Hepatic stellate cell (primary cell): ENCODE measurements at regions not wholly inside any gene's neighbourhood (a gene's known extent, or its start where the extent isn't known, plus 50 kb on each side); places are given as distances from the start of the nearest gene placed in this dataset.

Experiments
- DNase-seq: peaks from one replicate; pipeline ENCODE4 v3.0.0; 2011; ENCODE audit warnings: low spot score

DNA sequence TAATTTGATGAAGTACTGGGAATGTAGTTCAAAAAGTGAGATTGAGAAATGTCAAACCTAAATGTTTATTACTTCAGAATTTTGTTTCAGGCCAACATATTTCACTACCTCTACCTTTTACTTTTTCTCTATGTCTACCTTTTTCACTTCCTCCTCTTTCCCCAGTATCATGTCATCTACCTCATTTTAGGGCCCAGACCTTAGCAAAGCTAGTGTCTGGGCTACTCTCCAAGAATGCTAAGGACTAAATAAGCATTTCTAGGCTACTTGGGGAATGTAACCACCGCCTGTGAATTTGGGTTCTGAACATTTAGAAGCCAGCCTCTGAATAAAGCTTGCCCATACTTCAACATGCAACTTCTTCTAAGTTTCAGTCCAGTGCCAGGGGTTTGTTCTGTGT lies 330.4 kb downstream of the SLC4A3 start:
- no peak for DNase-seq

DNA sequence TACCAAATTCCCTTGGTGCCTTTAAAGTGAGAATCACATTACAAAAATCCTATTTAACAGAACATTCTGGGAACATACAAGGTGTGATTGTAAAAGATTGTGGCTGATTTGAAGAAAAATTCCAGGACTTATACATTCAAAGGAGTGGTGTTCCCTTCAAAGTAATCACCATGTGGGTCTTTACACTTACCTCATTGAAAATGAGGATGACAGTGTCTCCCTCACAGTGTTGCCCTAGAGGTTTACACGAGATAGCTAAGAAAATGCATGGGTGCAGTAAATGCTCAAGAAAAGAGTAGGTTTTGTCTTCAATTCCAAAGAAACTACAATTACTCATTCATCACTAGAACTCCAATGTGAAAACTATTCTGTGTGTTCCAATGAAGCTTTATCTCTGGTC lies 331.5 kb downstream of the SLC4A3 start:
- no peak for DNase-seq

DNA sequence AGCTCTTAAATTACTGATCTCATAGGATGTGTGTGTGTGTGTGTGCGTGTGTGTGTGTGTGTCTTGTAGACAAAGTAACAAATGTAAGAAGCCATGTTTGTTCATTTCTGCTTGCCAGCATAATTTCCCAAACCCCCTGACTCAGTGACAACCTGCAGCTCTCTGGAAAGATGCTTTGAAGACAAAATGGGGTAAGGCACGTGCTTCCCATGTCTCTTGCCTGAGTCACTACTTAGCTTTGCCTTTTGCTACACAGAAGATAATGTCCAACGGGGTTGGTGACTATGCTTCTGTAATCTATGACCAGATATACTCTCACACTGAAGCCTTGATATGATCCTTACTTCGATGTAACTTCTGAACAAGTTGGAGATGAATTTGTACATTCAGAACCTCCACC lies 332.0 kb downstream of the SLC4A3 start:
- no peak for DNase-seq

DNA sequence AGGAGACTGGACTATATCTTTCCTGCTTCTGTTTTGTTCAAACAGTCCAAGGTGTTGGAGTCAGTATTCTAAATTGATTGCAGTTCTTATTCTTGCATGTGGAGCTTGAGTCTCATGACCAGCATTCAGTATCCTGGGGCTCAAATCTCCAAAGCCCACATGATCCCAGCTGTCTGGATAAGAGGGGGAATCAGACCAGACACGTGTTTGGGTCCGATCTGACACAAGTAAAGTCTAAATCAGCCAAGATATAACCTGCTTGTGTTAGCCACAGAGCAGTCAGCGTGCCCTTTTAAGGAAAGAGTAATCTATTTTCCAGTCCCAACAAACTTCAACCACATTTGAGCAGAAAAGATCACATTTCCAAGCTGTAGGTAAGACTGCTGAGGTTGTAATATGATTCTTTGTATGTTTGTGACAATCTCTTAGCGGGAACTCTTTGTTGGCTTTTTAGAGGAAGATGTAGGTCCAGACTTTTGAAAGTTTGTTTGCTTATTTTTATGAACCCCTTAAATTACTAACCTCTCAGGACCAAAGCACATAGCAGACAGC lies 334.6 kb downstream of the SLC4A3 start:
- DNase-seq: no peak

DNA sequence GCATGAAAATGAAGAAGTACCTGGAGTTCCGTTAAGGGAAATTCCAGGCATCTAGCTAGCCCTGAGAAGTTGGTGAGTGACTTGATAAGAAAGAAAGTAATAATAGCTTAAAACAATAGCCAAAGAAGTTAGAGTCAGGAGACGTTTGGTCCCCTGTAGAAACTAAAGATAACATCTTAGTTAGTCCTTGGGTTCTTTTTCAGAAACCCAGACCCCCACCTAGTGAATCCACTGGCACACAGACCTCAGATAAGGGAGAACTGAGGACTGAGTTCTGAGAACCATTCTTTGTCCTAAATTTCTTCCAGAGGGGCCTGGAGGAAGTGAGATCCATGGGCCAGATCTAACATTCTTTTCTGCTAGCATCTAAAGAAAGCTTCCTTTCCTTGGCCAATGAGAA lies 335.4 kb downstream of the SLC4A3 start:
- no peak for DNase-seq

DNA sequence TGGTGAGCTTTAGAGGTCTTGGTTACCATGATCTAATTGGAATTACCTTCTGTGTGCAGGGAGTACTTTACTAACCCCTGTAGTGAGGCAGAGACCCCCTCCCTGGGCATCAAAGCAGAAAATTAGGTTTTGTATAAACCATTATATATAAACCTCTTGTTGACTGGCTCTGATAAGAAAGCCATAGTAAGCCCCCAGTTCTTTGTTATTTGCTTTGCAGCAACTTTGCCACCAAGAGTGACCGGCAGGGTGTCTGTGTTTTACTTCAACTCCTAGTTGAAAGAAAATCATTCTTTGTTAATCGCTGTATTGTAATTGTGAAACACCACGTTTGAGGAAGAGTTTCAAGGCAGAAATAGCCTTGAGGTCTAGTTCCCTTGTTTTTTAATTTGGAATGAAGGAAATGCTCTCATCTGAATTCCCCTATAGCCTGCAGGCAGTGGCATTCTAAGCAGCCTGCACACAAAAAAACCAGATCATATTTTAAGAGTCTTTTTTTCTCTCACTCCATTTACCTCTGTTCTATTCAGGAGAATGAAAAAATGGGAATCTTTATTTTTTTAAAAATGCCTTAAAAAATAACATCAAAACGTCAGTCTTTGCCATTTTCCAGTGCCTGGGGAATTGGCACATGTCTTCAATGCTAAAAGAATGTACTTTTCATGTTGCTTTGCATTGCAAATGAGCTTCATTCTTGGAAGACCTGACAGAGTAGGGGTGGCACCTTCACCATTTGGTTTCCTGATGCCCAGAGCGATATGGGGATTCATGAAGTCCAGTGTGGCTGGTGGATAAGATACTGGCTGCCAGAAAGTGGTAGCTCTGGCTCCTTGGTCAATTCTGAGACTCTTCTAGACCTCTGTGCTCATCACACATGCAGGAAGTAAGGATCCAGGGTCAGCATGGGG lies 338.1 kb downstream of the SLC4A3 start:
- DNase-seq: no peak

DNA sequence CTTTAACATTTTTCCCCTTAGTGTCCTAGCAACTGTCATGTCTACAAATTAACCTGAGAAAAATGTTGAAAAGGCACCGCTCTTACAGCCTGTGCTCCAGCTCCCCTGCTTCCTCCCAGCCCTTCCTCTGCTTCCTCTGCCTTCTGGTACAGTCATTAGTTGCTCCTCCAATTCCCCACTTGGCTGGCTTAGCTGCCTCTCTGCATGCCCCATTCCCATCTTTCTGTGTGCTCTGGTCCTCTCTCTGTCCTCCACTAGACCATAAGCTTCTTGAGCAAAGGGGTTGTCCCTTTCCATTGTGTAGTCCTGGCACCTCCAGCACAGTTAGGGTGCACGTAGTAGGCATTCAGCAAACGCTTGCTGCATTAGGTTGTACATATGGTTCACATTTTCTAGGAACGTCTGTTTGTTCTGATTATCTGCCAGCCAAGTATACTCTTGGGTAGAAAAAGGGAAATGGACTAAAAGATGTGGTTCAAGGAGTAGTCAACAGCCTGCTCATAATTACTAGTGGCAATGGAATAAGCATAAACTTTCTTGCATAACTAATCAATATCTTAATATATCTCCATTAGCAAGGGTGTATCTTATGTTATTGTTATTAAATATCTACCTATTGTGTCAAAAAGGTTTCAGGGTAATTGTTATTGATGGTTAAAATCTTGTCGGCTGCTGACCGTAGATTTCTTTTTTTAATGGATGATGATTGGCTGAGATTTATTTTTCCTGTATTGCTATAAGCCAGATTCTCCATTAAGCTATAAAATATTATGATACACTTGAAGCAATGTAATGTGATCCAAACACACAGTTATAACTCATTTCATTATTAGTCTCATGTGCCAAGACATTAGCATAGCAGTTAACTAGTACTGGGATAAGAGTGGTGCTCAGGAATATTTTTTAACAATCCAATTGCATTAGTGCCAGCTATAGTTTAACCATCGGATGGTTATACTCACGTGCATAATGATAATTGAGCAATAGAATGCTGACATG lies 340.1 kb downstream of the SLC4A3 start:
- DNase-seq: no peak

DNA sequence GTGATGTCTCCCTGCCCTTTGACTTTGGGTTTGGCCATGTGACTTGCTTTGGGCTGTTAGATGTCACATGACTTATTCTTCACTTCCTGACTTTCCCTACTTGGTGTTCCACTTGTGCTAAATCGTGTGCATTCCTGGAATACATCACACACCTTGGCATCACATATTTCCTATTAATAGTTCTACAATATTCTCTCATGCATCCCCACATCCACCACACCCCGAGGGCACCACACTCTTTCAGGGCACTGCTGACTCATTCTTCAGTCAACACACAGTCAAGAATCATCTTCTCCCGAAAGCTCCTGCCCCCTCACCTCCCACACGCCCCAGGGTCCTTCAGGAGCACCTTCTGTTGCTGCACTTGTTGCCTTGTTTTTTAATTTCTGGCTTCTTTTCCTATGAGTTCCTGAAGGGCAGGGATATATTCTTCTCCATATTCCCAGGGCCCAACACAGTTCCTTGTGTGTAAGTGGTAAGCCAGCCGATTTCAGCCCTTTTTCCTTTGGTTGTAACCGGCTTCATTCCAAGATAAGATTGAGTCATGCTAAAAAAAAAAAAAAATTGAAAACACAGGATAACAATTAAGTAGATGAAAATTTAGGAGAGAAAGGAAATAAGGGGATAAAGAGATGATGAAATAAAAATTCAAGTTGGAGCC lies 341.4 kb downstream of the SLC4A3 start:
- DNase-seq: no peak

DNA sequence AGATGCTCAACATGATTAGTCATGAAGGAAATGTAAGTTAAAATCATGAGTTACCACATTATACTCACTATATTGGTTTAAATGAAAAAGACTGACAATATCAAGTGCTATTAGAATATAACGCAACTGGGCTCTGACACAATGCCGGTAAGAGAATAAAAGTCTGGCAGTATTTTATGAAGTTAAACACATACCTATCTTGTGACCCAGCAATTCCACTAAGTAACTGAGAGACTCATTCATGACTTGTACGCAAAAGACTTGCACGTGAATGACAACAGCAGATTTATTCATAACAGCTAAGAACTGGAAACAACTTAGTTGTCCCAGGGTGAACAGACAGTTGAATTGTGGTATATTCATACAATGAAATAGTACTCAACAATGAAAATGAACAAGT lies 342.1 kb downstream of the SLC4A3 start:
- DNase-seq: no peak

DNA sequence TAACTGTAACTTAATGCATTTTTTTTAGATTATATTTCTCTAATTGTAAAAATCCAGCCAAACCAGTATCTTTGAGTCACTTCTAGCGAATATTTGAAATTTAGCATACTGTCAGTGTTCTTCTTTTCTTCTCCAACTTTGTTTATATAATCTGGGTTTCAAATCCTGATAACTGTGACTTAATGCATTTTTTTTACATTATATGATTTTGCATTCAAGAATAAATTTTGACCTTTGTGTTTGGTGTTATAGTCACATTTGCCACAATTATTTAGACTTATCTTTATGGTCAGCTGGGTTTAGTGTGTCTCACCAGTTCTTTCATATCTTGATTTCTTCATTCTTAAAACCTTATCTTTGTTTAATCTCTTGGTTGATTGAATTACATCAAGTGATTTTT lies 345.7 kb downstream of the SLC4A3 start:
- DNase-seq: no peak

DNA sequence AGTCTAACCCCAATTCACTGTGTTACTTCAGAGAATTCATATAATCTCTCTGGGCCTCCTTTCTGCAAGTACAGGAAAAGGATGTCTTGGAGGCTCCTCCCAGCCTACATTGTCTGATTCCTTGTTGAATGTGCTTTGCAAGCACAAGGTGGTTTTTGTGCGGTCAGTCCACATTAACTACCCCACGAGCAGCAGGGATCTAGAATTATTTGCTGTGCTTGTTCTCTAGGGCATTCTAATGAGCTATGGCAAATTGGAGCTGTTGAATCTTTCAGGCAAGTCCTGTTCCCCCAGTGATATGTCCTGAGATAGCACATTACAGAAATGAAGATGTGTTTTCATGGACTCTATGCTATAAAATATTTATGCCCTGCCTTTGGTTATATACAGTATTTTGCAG lies 349.4 kb downstream of the SLC4A3 start:
- no peak for DNase-seq

DNA sequence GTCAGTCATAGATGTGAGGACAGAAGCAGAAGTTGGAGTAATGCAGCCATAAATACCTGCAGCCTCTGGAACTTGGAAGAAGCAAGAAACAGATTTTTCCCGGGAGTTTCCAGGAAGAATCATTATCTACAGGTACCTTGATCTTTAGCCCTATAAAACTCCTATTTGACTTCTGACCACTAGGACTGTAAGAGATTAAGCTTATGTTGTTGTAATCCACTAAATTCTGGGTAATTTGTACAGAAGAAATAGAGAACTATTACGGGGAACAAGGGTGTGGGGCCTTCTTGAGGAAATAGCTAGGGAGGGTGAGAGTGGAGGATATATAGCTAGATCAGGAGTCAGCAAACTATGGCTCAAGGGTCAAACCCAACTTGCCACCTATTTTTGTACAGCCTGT lies 353.2 kb downstream of the SLC4A3 start:
- no peak for DNase-seq

DNA sequence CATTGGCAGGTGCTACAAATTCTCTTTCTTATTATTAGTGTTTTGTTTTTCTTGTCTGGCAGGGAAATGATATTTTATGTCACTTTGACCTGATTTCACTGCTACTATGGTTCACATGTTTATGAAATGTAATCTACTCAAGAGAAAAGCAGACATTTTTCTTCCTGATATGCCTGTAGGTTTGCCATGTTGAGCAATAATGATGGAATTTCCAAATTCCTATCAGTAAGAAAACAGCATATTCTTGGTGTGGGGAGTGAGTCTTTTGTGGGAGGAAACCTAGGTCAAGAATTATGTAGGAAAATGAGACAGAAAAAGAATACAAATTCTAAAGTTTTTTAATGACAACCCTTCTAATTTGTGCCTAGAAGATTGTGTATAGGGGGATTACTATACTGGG lies 356.4 kb downstream of the SLC4A3 start:
- DNase-seq: no peak

DNA sequence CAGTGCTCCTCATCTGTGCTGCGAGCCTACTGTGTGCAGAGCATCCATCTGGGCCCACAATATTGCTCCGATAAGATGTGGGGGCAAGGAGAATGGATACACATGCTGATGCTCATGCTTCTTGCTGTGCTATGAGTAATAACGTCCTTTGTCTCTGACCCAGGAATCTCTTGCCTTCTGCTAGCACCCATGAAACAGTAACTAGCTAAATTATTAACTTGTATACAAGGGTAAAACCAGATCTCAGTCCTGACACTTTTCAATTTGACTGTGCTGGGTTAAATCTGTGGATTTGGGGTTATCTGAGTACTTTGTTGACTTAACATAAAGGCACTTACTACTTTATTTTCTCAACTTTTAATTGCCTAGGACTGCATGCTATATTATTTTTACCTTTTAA lies 357.6 kb downstream of the SLC4A3 start:
- DNase-seq: no peak

DNA sequence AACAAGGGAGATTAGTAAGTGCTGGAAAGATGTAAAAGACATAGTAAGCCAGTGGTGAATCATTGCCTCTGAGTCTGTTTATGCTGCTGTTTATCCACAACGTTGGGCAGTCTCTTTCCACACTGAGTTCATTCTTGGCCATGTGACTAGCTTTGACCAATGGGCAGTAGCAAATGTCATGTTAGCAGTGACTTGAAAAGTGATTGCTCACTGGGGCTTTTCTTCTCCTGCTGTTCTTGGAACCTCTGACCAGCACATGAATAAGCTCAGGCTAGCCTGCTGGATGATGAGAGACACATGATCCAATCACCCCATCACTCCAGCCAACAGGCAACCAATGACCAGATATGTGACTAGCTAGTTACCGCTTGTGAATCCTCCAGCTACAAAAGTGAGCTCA lies 360.4 kb downstream of the SLC4A3 start:
- peak; percentile 22 for DNase-seq

DNA sequence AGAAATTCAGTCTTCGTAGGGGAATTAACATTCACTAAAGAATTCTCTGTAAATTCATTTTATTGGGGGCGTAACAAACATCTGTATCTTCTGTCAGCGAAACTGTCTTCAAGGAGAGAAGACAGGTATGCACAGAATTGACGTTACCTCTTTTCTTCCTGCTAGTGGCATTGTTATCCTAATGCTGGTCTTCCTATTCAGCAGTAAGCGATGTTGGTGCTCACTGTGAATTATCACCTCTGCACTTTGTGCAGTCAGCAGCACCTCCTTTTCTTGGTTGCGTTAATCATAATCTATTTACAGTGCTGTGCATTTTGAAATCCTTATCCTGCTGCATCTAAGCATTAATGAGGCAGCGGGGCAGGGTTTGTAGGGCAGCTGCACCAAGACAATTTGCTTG lies 362.3 kb downstream of the SLC4A3 start:
- no peak for DNase-seq

DNA sequence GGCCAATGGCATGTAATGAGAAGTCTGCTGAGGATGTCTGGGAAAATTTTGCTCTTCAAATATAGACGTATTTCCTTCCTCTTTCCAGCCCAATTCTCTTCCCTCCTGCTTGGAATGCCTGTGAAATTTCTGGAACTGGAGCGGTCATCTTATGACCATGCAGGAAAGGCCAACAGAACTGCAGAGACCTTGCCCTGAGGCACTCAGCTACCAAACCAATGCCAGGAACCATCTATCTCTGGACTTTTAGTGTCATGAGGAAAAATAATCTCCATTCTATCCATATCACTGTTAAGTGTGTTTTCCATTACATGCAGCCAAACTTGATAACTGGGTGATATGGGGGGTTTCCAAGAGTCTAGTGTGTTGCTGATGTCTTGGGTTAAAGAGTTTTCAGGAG lies 363.7 kb downstream of the SLC4A3 start:
- DNase-seq: no peak

DNA sequence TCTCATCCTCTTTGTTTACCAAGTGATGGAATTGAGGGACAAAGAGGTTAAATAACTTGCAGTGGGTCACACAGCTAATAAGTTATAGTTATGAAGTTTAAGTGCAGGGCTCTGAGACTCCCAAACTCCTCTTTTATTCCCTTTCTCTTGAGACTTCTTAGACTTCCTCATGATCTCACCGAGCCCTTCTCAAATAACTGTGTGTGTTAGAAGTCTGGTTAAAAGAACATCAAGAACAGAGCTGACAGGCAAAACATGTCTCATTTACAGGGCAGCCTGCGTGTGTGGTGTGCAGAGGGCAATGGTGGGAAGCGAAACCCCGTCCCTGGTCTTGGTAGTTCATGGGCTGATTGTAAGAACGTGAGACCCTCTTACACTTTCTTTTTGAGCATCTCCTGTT lies 368.0 kb downstream of the SLC4A3 start:
- DNase-seq: no peak

DNA sequence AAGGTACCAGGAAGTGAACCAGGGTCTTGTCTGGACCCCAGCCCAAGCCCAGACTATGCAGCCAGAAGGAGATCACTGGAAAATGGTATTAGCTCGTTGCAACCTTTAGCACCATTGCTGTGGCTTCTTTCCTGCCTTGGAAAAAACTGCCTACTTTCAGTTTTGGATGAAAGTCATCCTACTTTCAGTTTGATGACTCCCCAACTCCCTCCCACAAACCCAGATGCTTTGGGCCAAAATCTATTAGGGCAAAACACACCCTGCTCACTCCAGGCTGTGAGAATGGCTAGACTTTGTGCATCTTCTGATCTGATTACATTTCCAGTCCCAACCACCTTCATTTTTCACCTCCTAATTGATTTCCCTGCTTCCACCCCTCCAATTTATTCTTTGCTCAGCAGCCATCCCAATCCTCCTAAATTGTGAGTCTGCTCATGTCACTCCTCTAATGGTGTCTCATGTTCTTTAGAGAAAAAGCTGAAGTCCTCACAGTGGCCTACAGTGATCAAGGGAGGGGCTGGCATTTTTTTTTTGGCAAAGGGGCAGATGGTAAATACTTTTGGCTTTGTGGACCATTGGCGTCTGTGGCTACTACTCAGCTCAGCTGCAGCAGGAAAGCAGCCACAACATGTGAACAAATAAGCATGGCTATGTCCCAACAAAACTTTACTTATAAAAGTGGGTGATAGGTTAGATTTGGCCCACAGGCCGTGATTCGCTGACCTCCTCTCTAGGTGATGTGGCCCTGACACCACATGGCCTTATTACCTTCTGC lies 368.7 kb downstream of the SLC4A3 start:
- no peak for DNase-seq

DNA sequence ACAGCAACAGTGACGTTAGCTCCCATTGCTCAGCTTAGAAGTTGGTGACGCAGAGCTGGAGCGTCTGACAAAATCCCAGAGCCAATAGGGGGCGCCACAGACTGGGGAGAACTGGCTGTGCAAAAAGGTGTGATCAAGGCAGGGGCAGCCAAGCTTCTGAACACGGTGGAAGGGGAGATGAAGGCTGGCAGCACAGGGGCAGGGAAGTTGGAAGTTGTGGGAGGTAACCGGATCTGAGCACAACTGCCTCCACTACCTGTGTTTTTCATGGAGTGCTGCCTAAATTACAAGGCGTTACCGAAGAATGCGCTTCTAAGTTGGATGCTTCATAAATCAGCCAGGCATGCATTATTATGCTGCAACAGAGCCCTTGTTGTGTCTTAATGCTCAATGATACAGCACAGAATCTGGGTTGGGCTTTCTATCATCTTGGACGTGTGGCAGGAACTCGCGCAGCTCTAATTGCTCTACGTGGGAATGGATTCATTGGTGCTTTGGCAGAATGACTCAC lies 370.0 kb downstream of the SLC4A3 start:
- no peak for DNase-seq

DNA sequence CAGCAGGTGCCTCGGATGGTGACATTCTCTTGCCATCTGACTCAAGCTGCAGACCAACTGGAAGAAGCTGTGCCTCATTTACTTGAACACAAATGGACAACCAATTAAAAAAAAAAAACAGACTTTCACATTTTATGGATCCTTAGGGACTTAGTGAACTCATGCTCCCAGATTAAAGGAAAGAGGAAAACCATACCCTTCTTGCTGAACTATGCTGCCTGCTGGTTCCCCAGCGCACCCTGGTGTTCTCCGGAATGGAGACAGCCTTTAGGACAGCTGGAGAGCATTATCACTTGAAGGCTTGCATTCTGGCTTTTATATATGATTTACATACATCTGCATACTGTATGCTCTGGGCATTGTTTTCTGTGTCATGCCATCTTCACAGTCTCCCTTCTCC lies 370.7 kb downstream of the SLC4A3 start:
- no peak for DNase-seq
